ENCODE measurements at regions not wholly inside any gene's neighbourhood (a gene's known extent, or its start where the extent isn't known, plus 50 kb on each side); places are given as distances from the start of the nearest gene placed in this dataset.

- no peak for DNase-seq (ENCODE audit: low read depth, low spot score)
- in situ Hi-C loops (cut with HindIII; ENCODE audit: low sequenced_read_pairs), result loop anchor here (25.0 kb wide), 1 partner anchor 195 kb away; no protein-coding TSS in a partner anchor
- TF ChIP-seq CTCF (IDR thresholded peaks at IDR 0.05; ENCODE audit: low read depth, low read length), result no peak
- H3K4me3 ChIP-seq (ENCODE audit: low read depth, low read length), result no peak overlapping the region
These were observed 200.2 kb downstream of the KATNAL1 start for GRCh38 chr13:30107121-30107520.

- peak; percentile 9 for TF ChIP-seq CTCF (IDR thresholded peaks at IDR 0.05; ENCODE audit: low read depth, low read length)
- in situ Hi-C loops (cut with HindIII; ENCODE audit: low sequenced_read_pairs), result loop anchor here (25.0 kb wide), 1 partner anchor 193 kb away; no protein-coding TSS in a partner anchor
- no peak overlapping the region for H3K4me3 ChIP-seq (ENCODE audit: low read depth, low read length)
- DNase-seq (ENCODE audit: low read depth, low spot score), result no peak
These were observed 202.0 kb downstream of the KATNAL1 start for GRCh38 chr13:30105381-30105780.

GRCh38 chr13:30103161-30103840 is 204.1 kb downstream of the KATNAL1 start:
- no peak for TF ChIP-seq CTCF (IDR thresholded peaks at IDR 0.05; ENCODE audit: low read depth, low read length)
- DNase-seq (ENCODE audit: low read depth, low spot score), result no peak
- no peak overlapping the region for H3K4me3 ChIP-seq (ENCODE audit: low read depth, low read length)
- in situ Hi-C loops (cut with HindIII; ENCODE audit: low sequenced_read_pairs), result loop anchor here (25.0 kb wide), 1 partner anchor 191 kb away; no protein-coding TSS in a partner anchor

GRCh38 chr13:30100226-30100625 is 207.1 kb downstream of the KATNAL1 start:
- in situ Hi-C loops (cut with HindIII; ENCODE audit: low sequenced_read_pairs), result loop anchor here (25.0 kb wide), 1 partner anchor 188 kb away; no protein-coding TSS in a partner anchor
- H3K4me3 ChIP-seq (ENCODE audit: low read depth, low read length), result no peak overlapping the region
- TF ChIP-seq CTCF (IDR thresholded peaks at IDR 0.05; ENCODE audit: low read depth, low read length), result no peak
- DNase-seq (ENCODE audit: low read depth, low spot score), result no peak

GRCh38 chr13:30097701-30098100 is 209.7 kb downstream of the KATNAL1 start:
- H3K4me3 ChIP-seq (ENCODE audit: low read depth, low read length), result no peak overlapping the region
- DNase-seq (ENCODE audit: low read depth, low spot score), result no peak
- in situ Hi-C loops (cut with HindIII; ENCODE audit: low sequenced_read_pairs), result no loop called here
- no peak for TF ChIP-seq CTCF (IDR thresholded peaks at IDR 0.05; ENCODE audit: low read depth, low read length)

GRCh38 chr13:30097089-30097488 is 210.3 kb downstream of the KATNAL1 start:
- TF ChIP-seq CTCF (IDR thresholded peaks at IDR 0.05; ENCODE audit: low read depth, low read length), result no peak
- no peak overlapping the region for H3K4me3 ChIP-seq (ENCODE audit: low read depth, low read length)
- no peak for DNase-seq (ENCODE audit: low read depth, low spot score)
- in situ Hi-C loops (cut with HindIII; ENCODE audit: low sequenced_read_pairs), result no loop called here

Data from astrocyte of the spinal cord (primary cell).